GM10248 (cell line): ENCODE measurements at regions not wholly inside any gene's neighbourhood (a gene's known extent, or its start where the extent isn't known, plus 50 kb on each side); places are given as distances from the start of the nearest gene placed in this dataset.

ENCODE experiments used
- CTCF ChIA-PET: fragments of 300-600 bp; sonication (Branson Sonifier 250); formaldehyde crosslinking; extraction: SDS; loops from one replicate; lab custom pipeline; 2021; ENCODE audit warnings: antibody characterized with exemption; lab: Yijun Ruan, JAX
- POLR2A ChIA-PET: fragments of 350-650 bp; sonication (Branson Sonifier 250); formaldehyde crosslinking; extraction: SDS; loops from one replicate; lab custom pipeline; 2020; ENCODE audit warnings: antibody characterized with exemption; lab: Yijun Ruan, JAX
- DNase-seq: peaks from one replicate; pipeline ENCODE4 v3.0.0; 2012; ENCODE audit errors: extremely low spot score
- CTCF ChIP-seq: IDR thresholded peaks from 2 replicates; pipeline ENCODE4 v1.5.1; 2012; ENCODE audit warnings: mild to moderate bottlenecking, low read depth; ENCODE audit errors: extremely low read depth, missing control alignments, control extremely low read depth

GRCh38 chr10:111698711-111699110 is 484.9 kb downstream of the GPAM start:
- CTCF ChIA-PET, result interaction anchor here (0.8 kb wide), 1 partner anchor 12 kb away, joined by 3 read pairs; no protein-coding TSS in a partner anchor
- no peak for TF ChIP-seq CTCF
- DNase-seq, result no peak
- POLR2A ChIA-PET, result no interaction called here

DNA sequence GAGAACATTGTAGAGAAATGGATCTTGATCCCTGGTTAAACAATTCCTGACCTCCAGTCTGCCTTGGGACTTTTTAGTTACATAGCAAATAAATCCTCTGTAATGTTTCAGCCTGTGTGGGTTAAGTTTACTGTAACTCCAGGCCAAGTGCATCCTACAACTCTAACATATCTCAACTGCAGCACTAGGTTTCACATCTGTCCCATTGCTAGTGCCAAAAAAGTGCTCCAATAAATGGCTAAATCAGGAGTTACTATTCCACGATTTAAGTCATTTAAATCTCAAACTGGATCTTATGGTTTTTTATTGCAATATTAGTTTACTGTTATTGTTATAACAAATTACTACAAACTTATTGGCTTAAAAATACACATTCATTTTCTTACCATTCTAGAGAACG is 479.6 kb downstream of the GPAM start:
- POLR2A ChIA-PET, result no interaction called here
- CTCF ChIA-PET, result interaction anchor here (1.1 kb wide), 1 partner anchor 13 kb away, joined by 4 read pairs; no protein-coding TSS in a partner anchor

DNA sequence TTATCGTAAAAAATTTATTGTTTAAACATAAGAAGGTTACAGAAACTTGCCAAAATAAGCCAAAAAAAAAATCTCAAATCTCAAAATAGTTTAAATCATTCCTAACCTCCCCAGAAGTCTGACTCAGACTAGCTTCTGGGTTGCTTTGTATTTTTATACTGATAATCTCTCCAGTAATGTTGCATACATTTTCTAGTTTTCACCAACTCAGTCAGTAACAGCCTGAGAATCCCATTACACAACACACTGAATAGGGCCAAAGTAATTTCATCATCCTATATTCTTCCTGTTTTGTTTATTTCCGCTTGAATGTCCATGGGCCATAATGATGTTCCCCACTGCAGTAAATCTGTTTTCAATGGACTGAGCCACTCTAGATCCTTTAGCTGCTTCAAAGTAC is 478.5 kb downstream of the GPAM start:
- TF ChIP-seq CTCF, result no peak
- no peak for DNase-seq
- ChIA-PET CTCF (interaction anchor here (1.1 kb wide), 1 partner anchor 14 kb away, joined by 4 read pairs; no protein-coding TSS in a partner anchor), POLR2A (no interaction called here)

More for the DNA sequence above, 479.6 kb downstream of the GPAM start:
- TF ChIP-seq CTCF, result no peak
- no peak for DNase-seq

- no peak for DNase-seq
- CTCF ChIA-PET, result interaction anchor here (1.0 to 1.8 kb wide), 2 partner anchors 10 to 108 kb away, joined by 3 to 5 read pairs; no protein-coding TSS in a partner anchor
- no peak for TF ChIP-seq CTCF
- POLR2A ChIA-PET, result no interaction called here
Measured at GRCh38 chr10:111706331-111706730, 477.2 kb downstream of the GPAM start.

- DNase-seq, result no peak
- POLR2A ChIA-PET, result no interaction called here
- TF ChIP-seq CTCF, result no peak
- CTCF ChIA-PET, result interaction anchor here (1.0 to 1.8 kb wide), 2 partner anchors 11 to 108 kb away, joined by 3 to 5 read pairs; no protein-coding TSS in a partner anchor
Measured at GRCh38 chr10:111707076-111707475, 476.5 kb downstream of the GPAM start.

GRCh38 chr10:111709603-111710002 is 474.0 kb downstream of the GPAM start:
- POLR2A ChIA-PET, result no interaction called here

More at GRCh38 chr10:111709603-111710002, 474.0 kb downstream of the GPAM start:
- DNase-seq, result no peak
- no peak for TF ChIP-seq CTCF
- CTCF ChIA-PET, result interaction anchor here (1.2 kb wide), 1 partner anchor 18 kb away, joined by 3 read pairs; no protein-coding TSS in a partner anchor
